ENCODE measurements at regions not wholly inside any gene's neighbourhood (a gene's known extent, or its start where the extent isn't known, plus 50 kb on each side); places are given as distances from the start of the nearest gene placed in this dataset.

DNA sequence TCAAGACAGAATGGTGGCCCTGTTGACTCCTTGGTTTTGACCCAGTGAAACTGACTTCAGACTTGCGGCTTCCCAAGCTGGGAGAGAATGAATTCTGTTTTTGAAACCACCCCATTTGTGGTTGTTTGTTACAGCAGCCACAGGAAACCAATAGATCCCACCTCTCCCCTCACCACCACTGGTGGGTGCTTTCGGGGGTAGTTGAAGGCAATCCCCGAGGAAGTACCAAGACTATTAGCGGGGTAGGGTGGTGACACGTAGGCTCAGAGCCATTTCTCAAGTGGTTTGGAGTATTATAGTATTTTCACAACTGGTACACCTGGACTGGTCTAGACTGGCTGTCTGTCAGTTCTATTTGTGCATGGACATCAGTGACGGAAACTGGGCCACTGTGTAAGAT, 189.1 kb upstream of the RBPJ start:
- 30% methylated on average over 6 of the region's 6 CpGs for WGBS (ENCODE audit: missing lambda C conversion rate)
- POLR2A ChIA-PET: no interaction called here

DNA sequence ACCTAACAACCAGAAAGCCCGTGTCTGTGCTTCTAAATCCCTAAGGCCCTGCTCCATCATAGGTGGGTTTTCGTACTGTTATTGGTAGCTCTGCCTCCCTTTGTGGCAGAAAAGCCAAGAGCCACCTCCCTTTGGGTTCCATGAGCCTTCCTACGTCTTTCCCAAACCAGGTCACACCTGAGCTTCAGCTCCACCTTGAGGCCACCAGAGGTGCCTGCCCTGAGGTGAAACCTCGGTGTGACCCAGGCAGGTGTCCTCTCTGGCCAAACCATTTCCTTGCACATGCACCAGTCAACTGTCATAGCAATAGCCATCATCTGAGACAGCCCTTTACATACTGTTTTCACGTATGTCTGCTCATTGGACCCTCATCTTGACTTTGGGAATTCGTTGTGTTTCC, 188.0 kb upstream of the RBPJ start:
- CTCF ChIA-PET: no interaction called here
- no peak for FAIRE-seq
- no peak for DNase-seq (ENCODE audit: low read depth in 1 of 2, low spot score in 1 of 2)
- Histone ChIP-seq H3K4me1 (no peaks in the 10 kb centered on the region), H3K4me2 (no peak overlapping the region), H3K27ac (no peak overlapping the region), H3K9me3 (no peaks in the 10 kb centered on the region), H3K4me3 (no peak overlapping the region)
- 15% methylated on average over 6 of the region's 6 CpGs for WGBS (ENCODE audit: missing lambda C conversion rate)
- TF ChIP-seq JUN (IDR thresholded peaks at IDR 0.05) (no peak), CEBPB (IDR thresholded peaks at IDR 0.05) (no peak), SMC3 (IDR thresholded peaks at IDR 0.05) (no peak)
- TF ChIP-seq, protein P1, sequence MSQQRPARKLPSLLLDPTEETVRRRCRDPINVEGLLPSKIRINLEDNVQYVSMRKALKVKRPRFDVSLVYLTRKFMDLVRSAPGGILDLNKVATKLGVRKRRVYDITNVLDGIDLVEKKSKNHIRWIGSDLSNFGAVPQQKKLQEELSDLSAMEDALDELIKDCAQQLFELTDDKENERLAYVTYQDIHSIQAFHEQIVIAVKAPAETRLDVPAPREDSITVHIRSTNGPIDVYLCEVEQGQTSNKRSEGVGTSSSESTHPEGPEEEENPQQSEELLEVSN (IDR thresholded peaks at IDR 0.05; ENCODE audit: borderline replicate concordance, low read depth): no peak
- no peak for ATAC-seq
- POLR2A ChIA-PET: no interaction called here

More for the DNA sequence above, 189.1 kb upstream of the RBPJ start:
- FAIRE-seq: no peak
- no peak for ATAC-seq
- Histone ChIP-seq H3K4me3 (no peak overlapping the region), H3K9me3 (no peaks in the 10 kb centered on the region), H3K27ac (no peak overlapping the region), H3K4me2 (no peak overlapping the region), H3K4me1 (no peaks in the 10 kb centered on the region)
- no peak for DNase-seq (ENCODE audit: low read depth in 1 of 2, low spot score in 1 of 2)
- TF ChIP-seq, protein P1 (IDR thresholded peaks at IDR 0.05; ENCODE audit: borderline replicate concordance, low read depth): no peak
- TF ChIP-seq MYC (IDR thresholded peaks at IDR 0.05; ENCODE audit: borderline replicate concordance, low read length): no peak
- CTCF ChIA-PET: no interaction called here

DNA sequence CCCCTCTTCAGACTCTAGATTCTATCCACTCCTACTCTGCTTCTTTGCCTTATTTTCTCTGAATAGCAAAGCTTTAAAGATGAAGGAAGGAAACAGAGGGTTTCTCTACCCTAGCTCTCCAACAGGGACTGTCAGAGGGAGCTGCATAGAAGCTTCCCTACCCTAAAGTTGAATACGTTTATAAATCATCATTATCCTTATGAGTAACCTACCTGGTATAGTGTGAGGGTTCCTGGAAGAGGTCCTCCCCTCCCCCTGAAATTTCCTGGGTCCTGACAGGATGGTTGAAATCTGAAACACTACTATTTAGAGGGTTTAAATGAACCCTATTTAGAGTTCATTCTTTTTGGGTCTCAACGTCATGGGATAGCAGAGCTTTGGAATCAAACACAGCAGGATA, 187.0 kb upstream of the RBPJ start:
- DNase-seq (ENCODE audit: low read depth in 1 of 2, low spot score in 1 of 2): no peak
- Histone ChIP-seq H3K9me3 (no peaks in the 10 kb centered on the region), H3K4me1 (no peaks in the 10 kb centered on the region), H3K4me2 (no peak overlapping the region), H3K27ac (no peak overlapping the region), H3K4me3 (no peak overlapping the region)
- POLR2A ChIA-PET: no interaction called here
- TF ChIP-seq PHF8 (IDR thresholded peaks at IDR 0.05; ENCODE audit: borderline replicate concordance, low read depth): no peak
- TF ChIP-seq ZFP36 (IDR thresholded peaks at IDR 0.05; ENCODE audit: borderline replicate concordance, partially characterized antibody): no peak
- TF ChIP-seq SMC3 (IDR thresholded peaks at IDR 0.05): no peak
- TF ChIP-seq FOXS1 (CRISPR knock-in tag; IDR thresholded peaks at IDR 0.05): no peak
- TF ChIP-seq NR3C1 (IDR thresholded peaks at IDR 0.05): no peak
- no peak for TF ChIP-seq NFE2L2 (conservative IDR thresholded peaks at IDR 0.05; ENCODE audit: low read length)
- TF ChIP-seq, protein P2, sequence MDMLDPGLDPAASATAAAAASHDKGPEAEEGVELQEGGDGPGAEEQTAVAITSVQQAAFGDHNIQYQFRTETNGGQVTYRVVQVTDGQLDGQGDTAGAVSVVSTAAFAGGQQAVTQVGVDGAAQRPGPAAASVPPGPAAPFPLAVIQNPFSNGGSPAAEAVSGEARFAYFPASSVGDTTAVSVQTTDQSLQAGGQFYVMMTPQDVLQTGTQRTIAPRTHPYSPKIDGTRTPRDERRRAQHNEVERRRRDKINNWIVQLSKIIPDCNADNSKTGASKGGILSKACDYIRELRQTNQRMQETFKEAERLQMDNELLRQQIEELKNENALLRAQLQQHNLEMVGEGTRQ (IDR thresholded peaks at IDR 0.05): no peak
- no peak for TF ChIP-seq RARB (CRISPR knock-in tag; IDR thresholded peaks at IDR 0.05)
- TF ChIP-seq HOXA7 (CRISPR knock-in tag; IDR thresholded peaks at IDR 0.05): no peak
- no peak for TF ChIP-seq JUN (IDR thresholded peaks at IDR 0.05)
- no peak for TF ChIP-seq FOSB (CRISPR knock-in tag; IDR thresholded peaks at IDR 0.05)
- no peak for TF ChIP-seq GATA3 (IDR thresholded peaks at IDR 0.05; ENCODE audit: borderline replicate concordance)
- TF ChIP-seq RFX5 (IDR thresholded peaks at IDR 0.05): no peak
- TF ChIP-seq TP53 (CRISPR knock-in tag; IDR thresholded peaks at IDR 0.05): no peak
- TF ChIP-seq ZSCAN20 (CRISPR knock-in tag; IDR thresholded peaks at IDR 0.05): no peak
- TF ChIP-seq, protein P3, sequence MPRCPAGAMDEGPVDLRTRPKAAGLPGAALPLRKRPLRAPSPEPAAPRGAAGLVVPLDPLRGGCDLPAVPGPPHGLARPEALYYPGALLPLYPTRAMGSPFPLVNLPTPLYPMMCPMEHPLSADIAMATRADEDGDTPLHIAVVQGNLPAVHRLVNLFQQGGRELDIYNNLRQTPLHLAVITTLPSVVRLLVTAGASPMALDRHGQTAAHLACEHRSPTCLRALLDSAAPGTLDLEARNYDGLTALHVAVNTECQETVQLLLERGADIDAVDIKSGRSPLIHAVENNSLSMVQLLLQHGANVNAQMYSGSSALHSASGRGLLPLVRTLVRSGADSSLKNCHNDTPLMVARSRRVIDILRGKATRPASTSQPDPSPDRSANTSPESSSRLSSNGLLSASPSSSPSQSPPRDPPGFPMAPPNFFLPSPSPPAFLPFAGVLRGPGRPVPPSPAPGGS (IDR thresholded peaks at IDR 0.05): no peak
- no peak for TF ChIP-seq MAFK (IDR thresholded peaks at IDR 0.05; ENCODE audit: partially characterized antibody)
- no peak for TF ChIP-seq MAZ (IDR thresholded peaks at IDR 0.05; ENCODE audit: borderline replicate concordance, low read depth, low read length)
- ATAC-seq: no peak
- 11% methylated on average over 2 of the region's 2 CpGs for WGBS (ENCODE audit: missing lambda C conversion rate)
- CTCF ChIA-PET: no interaction called here
- FAIRE-seq: no peak
